Caco-2 (cell line): ENCODE measurements at regions not wholly inside any gene's neighbourhood (a gene's known extent, or its start where the extent isn't known, plus 50 kb on each side); places are given as distances from the start of the nearest gene placed in this dataset.
A peak's percentile ranks its signal among the peaks of the same experiment; 100 is the strongest.

Experiments
- BruUV-seq: library from RNA; stranded (reverse); fragments of 400-500 nt; replicated peaks from 2 replicates; lab custom pipeline; 2021; lab: Mats Ljungman, UMichigan
- CTCF ChIA-PET: fragments of 300-600 bp; sonication (Branson Sonifier 250); formaldehyde crosslinking; loops from one replicate; lab custom pipeline; 2022; ENCODE audit warnings: antibody characterized with exemption; lab: Charles Lee
- POLR2A ChIA-PET: fragments of 300-600 bp; sonication (Branson Sonifier 250); formaldehyde crosslinking; loops from one replicate; lab custom pipeline; 2022; ENCODE audit warnings: antibody characterized with exemption; lab: Charles Lee
- DNase-seq, 2 experiments: peaks; one replicate each; pipeline versions ENCODE4 v3.0.0 to v3.0.0-alpha.2; 2020 to 2022
- H3K27me3 ChIP-seq: replicated peaks from 2 replicates; pipeline ENCODE4 v1.6.0; 2011; ENCODE audit warnings: low read length; ENCODE audit not compliant: control insufficient read depth, insufficient read depth
- H3K36me3 ChIP-seq: 2 replicates; pipeline ENCODE4 v1.5.1; 2011; ENCODE audit warnings: low read length; ENCODE audit not compliant: control insufficient read depth, insufficient read depth
- H3K4me1 ChIP-seq: fragments of 250-450 bp; sonication (Bioruptor Pico); 2 replicates; pipeline ENCODE4 v1.5.1; 2020; ENCODE audit warnings: mild to moderate bottlenecking
- H3K4me3 ChIP-seq: 2 replicates; pipeline ENCODE4 v1.5.1; 2011; ENCODE audit warnings: low read depth, mild to moderate bottlenecking, control low read depth, low read length
- H3K9me3 ChIP-seq: fragments of 250-450 bp; sonication (Bioruptor Pico); 2 replicates; pipeline ENCODE4 v1.5.1; 2020; ENCODE audit warnings: mild to moderate bottlenecking, moderate library complexity
- H3K27ac Mint-ChIP-seq: one replicate; pipeline ENCODE4 v1.8.0; 2022; ENCODE audit warnings: mixed read lengths; ENCODE audit not compliant: unreplicated experiment
- H3K27me3 Mint-ChIP-seq: one replicate; pipeline ENCODE4 v1.8.0; 2022; ENCODE audit warnings: mixed read lengths; ENCODE audit not compliant: insufficient read depth, unreplicated experiment
- H3K36me3 Mint-ChIP-seq: one replicate; pipeline ENCODE4 v1.8.0; 2022; ENCODE audit warnings: mild to moderate bottlenecking, mixed read lengths; ENCODE audit not compliant: insufficient read depth, unreplicated experiment
- H3K4me1 Mint-ChIP-seq: one replicate; pipeline ENCODE4 v1.8.0; 2022; ENCODE audit warnings: low read depth, mixed read lengths; ENCODE audit not compliant: unreplicated experiment
- H3K4me3 Mint-ChIP-seq: one replicate; pipeline ENCODE4 v1.8.0; 2022; ENCODE audit warnings: mild to moderate bottlenecking, moderate library complexity, mixed read lengths; ENCODE audit not compliant: unreplicated experiment
- H3K9me3 Mint-ChIP-seq: one replicate; pipeline ENCODE4 v1.8.0; 2022; ENCODE audit warnings: mixed read lengths; ENCODE audit not compliant: unreplicated experiment
- CTCF ChIP-seq, 2 experiments: fragments of 200-600 bp in 1 of 2; IDR thresholded peaks; 1 replicate in 1 of 2; 2 replicates in 1 of 2; pipeline versions ENCODE4 v1.5.1 to v1.8.0; 2011 to 2022; ENCODE audit warnings: antibody characterized with exemption in 1 of 2, control low read depth in 1 of 2, inconsistent platforms in 1 of 2, low read depth in 1 of 2, low read length in 1 of 2, mild to moderate bottlenecking in 1 of 2, moderate library complexity in 1 of 2; ENCODE audit not compliant: insufficient read depth in 1 of 2, severe bottlenecking in 1 of 2, unreplicated experiment in 1 of 2
- intact Hi-C: fragments of 100-400 bp; cut with micrococcal nuclease; formaldehyde crosslinking; loops from one replicate; pipeline ENCODE4 v1.10.0; 2022; ENCODE audit not compliant: unreplicated experiment

GRCh38 chr2:114065731-114066130, 175.8 kb downstream of the ACTR3 start:
- intact Hi-C loops, result loop anchor here (10.0 kb wide), 1 partner anchor 99 kb away; no protein-coding TSS in a partner anchor
- H3K4me1 ChIP-seq, result peaks cover 3% of the 10 kb centered on the region; the same call in 1 of the 2 replicates
- CTCF ChIA-PET, result no interaction called here
- no peaks in the 10 kb centered on the region; the same call in 1 of the 2 replicates for H3K27me3 ChIP-seq
- H3K27me3 Mint-ChIP-seq, result peaks cover 6% of the 10 kb centered on the region
- no peaks in the 10 kb centered on the region for H3K4me1 Mint-ChIP-seq
- no TSS peak for BruUV-seq
- no peak overlapping the region for H3K4me3 Mint-ChIP-seq
- no peaks in the 10 kb centered on the region for H3K36me3 ChIP-seq
- TF ChIP-seq CTCF (IDR thresholded peaks at IDR 0.05; ENCODE audit: insufficient read depth in 1 of 2, low read depth in 1 of 2, low read length in 1 of 2, severe bottlenecking in 1 of 2, unreplicated experiment in 1 of 2), result no peak
- no peaks in the 10 kb centered on the region for H3K9me3 ChIP-seq
- H3K9me3 Mint-ChIP-seq, result no peaks in the 10 kb centered on the region
- DNase-seq, result no peak
- no peak overlapping the region for H3K4me3 ChIP-seq
- no peak overlapping the region for H3K27ac Mint-ChIP-seq
- POLR2A ChIA-PET, result no interaction called here
- no peaks in the 10 kb centered on the region for H3K36me3 Mint-ChIP-seq

DNA sequence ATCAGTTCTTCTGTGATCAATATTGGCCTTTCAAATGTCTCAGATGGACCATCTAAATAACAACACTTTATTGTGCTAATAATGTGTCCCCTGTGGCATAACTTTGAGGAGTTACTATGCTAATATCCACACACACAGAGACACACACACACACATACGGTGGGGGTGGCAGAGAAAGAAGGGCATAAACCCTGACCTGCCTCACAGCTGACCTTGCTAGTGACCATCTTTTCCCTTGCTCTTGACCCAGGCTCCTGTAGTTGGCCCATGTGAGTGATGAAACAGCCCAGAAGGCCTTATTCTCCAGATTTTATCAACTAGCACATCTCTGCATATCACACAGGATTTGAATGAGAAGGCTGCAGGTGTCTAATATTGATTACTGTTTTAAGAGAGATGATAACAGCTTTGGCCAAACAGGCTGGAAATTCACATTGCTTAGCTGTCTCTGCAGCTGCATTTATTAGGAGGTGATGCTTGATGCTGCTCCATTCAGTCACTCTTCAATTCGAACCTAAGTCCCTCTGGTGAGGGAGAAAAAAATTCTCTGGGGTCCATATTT, 176.4 kb downstream of the ACTR3 start:
- Histone ChIP-seq H3K27me3 (no peaks in the 10 kb centered on the region; the same call in 1 of the 2 replicates), H3K4me1 (peaks cover 3% of the 10 kb centered on the region; the same call in 1 of the 2 replicates), H3K4me3 (no peak overlapping the region), H3K36me3 (no peaks in the 10 kb centered on the region), H3K9me3 (no peaks in the 10 kb centered on the region)
- no peaks in the 10 kb centered on the region for H3K4me1 Mint-ChIP-seq
- no TSS peak for BruUV-seq
- H3K9me3 Mint-ChIP-seq, result no peaks in the 10 kb centered on the region
- H3K36me3 Mint-ChIP-seq, result no peaks in the 10 kb centered on the region
- TF ChIP-seq CTCF (IDR thresholded peaks at IDR 0.05; ENCODE audit: insufficient read depth in 1 of 2, low read depth in 1 of 2, low read length in 1 of 2, severe bottlenecking in 1 of 2, unreplicated experiment in 1 of 2), result no peak
- no peak overlapping the region for H3K4me3 Mint-ChIP-seq
- no peak for DNase-seq
- POLR2A ChIA-PET, result no interaction called here
- no peak overlapping the region for H3K27ac Mint-ChIP-seq
- intact Hi-C loops, result loop anchor here (10.0 kb wide), 1 partner anchor 99 kb away; no protein-coding TSS in a partner anchor
- peaks cover 6% of the 10 kb centered on the region for H3K27me3 Mint-ChIP-seq
- CTCF ChIA-PET, result no interaction called here

GRCh38 chr2:114068438-114068837, 178.5 kb downstream of the ACTR3 start:
- no peak overlapping the region for H3K27ac Mint-ChIP-seq
- H3K4me1 Mint-ChIP-seq, result no peaks in the 10 kb centered on the region
- Histone ChIP-seq H3K9me3 (no peaks in the 10 kb centered on the region), H3K27me3 (no peaks in the 10 kb centered on the region; the same call in 1 of the 2 replicates), H3K4me3 (no peak overlapping the region), H3K36me3 (no peaks in the 10 kb centered on the region), H3K4me1 (no peaks in the 10 kb centered on the region; the same call in 1 of the 2 replicates)
- H3K27me3 Mint-ChIP-seq, result peaks cover 6% of the 10 kb centered on the region
- no TSS peak for BruUV-seq
- intact Hi-C loops, result loop anchor here (10.0 kb wide), 1 partner anchor 96 kb away; no protein-coding TSS in a partner anchor
- H3K36me3 Mint-ChIP-seq, result no peaks in the 10 kb centered on the region
- TF ChIP-seq CTCF (IDR thresholded peaks at IDR 0.05; ENCODE audit: insufficient read depth in 1 of 2, low read depth in 1 of 2, low read length in 1 of 2, severe bottlenecking in 1 of 2, unreplicated experiment in 1 of 2), result no peak
- CTCF ChIA-PET, result no interaction called here
- DNase-seq, result peak in 1 of 2 experiments; percentile 46
- POLR2A ChIA-PET, result no interaction called here
- no peak overlapping the region for H3K4me3 Mint-ChIP-seq
- no peaks in the 10 kb centered on the region for H3K9me3 Mint-ChIP-seq
